GM18870 (cell line): ENCODE measurements at regions not wholly inside any gene's neighbourhood (a gene's known extent, or its start where the extent isn't known, plus 50 kb on each side); places are given as distances from the start of the nearest gene placed in this dataset.

ENCODE experiments used
- ATAC-seq: cut with Tn5 transposase; IDR thresholded peaks from one replicate; pipeline ENCODE4 v1.9.1; 2021; ENCODE audit warnings: moderate library complexity; ENCODE audit not compliant: unreplicated experiment

- no peak for ATAC-seq
These were observed 534.1 kb downstream of the TUSC7 start for GRCh38 chr3:117243657-117244056.

GRCh38 chr3:117246771-117247555, 537.4 kb downstream of the TUSC7 start:
- ATAC-seq: no peak

DNA sequence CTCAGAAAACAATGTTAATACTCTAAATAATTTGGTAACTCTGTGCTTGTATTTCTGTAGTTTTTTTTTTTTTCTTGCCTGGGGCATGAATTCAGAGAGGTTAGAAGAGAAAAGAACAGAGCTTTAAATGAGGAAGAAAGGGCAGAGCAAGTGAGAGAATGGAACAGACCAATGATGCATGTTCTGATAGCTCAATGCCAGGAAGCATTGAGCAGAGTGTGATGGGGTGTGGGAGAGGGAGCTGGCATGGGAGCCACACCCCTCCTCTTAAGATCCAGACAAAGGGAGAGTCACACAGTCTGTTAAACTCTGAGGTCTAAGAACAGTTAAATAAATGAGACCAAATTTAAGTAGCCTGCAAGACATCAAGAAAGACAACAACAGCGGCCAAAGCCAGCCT, 538.6 kb downstream of the TUSC7 start:
- ATAC-seq: no peak

DNA sequence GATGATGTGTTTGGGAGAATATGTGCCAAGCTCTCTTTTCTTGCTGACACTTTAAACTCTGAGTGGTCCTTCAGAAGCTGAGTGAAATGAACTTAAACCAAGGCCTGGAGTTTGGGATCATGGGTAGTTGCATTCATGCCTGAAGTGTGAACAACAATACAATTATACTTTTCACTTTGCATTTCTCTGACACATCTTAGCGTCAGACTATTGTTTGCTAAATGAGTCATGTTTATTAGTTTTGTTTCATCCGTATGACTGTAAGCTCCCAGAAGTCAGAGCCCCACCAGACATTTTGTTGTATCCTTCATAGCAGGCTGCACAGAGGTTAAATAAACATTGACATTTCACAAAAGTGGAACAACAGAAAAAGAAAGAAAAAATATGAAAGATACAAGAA, 542.6 kb downstream of the TUSC7 start:
- peak; percentile 81 for ATAC-seq

DNA sequence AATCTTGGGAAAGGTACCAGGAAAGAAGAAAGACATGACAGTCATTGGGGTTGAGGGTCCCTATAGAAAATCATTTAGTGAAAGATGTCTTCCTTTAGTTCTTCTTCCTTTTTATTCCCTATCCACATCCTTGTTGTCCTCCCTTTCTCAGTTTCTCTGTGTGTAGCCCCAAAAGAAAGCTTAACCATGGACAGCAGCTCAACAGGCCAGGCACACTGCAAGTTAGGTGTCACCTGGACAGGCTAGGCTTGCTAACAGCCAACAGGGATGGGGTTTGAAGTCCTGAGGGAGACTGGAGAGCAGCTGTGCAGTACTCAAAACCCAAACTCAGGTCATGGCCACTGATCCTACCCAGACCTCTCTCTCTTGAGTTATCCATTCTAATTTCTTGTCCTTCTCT, 543.1 kb downstream of the TUSC7 start:
- no peak for ATAC-seq

DNA sequence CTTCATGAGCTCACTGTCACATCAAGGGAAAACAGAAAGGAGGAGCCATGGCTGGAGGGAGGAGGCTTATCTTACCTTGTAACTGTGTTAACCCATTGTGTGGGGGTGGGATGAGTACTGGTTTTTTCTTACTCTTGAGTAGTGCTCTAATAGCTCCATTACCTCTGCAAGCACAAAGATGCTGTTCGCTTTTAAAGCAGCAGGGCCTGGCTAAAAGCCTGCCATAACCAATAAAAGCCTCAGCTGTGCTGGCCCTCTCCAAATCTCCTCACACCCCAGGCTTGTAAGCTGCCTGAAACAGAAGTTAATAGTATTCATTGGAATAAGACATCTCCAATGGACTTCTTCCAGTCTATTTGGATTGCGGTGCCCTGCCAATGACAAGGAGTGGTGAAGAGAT, 544.1 kb downstream of the TUSC7 start:
- no peak for ATAC-seq

- no peak for ATAC-seq
These were observed 545.4 kb downstream of the TUSC7 start for GRCh38 chr3:117254985-117255384.

GRCh38 chr3:117255736-117256135, 546.2 kb downstream of the TUSC7 start:
- no peak for ATAC-seq

- no peak for ATAC-seq
These were observed 552.4 kb downstream of the TUSC7 start for GRCh38 chr3:117261983-117262421.

DNA sequence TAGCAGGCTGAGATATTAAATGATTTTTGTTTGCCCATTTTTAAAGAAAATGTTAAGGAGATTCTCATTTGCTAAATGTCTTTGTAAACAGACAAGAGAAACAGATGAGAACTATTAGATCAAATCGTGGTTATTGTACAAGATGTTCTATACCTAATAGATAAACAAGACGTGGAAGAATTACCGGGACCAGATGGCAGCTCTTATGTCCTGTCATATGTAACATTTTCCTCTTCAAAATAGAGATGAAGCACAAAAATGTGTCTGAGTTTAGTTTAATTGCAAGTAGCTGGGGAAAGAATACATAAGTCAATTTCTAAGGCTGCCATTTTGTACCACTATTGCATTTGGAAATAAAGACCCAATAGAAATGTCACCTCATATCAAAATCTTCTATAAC, 553.7 kb downstream of the TUSC7 start:
- no peak for ATAC-seq

DNA sequence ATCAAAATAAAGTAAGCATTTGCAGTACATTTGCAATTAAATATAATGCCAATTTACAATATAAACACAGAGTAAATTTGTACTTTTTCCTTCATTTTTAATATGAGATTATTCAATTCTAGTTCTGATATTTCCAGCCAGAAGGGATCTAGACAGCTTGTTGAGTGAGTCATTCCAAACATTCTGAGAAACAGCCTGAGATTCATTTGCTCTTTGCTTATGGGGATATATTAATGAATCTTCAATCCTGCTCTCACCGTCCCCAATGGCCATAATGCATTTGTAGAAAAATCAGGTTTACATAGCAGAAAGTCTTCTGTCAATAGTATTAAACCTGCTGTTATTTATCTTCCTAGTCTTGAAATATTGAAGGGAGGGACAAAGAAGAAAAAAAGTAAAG, 554.2 kb downstream of the TUSC7 start:
- no peak for ATAC-seq

GRCh38 chr3:117264204-117264994, 554.8 kb downstream of the TUSC7 start:
- no peak for ATAC-seq

DNA sequence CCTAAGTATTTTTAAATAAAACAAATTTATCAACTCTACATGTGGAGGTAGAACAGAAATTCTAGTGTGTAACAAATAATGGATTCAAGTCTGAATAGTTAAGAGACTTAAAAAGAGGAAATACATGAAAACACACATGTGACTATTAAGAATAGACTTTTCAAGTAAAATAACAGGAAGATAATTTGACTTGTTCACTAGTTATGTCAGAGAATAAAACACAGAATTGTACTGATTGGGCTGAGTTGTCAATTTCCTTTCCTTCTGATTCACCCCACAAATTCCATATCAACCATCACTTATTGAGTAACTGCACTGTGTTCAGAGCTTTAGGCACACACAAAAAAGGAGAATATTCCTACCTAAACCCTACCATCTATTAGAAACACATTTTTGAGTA, 557.2 kb downstream of the TUSC7 start:
- ATAC-seq: no peak

DNA sequence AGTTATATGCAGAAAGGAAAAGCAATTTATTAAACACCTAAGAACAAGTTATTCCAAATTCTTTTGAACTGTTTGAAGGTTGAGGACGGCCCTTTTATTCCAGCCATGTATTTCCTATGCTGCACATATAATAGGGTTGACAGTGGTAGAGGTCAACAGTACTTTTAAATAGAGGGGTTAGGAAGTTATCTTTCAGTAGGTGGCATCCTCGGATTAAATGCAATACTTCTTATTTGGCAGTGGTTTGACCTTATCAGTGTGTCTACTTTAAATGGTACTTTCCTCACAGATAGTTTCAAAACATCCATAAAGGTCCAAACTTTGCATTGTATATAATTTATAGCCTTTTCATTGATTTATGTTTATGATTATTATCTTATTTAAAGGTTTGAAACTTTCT, 558.7 kb downstream of the TUSC7 start:
- ATAC-seq: no peak

DNA sequence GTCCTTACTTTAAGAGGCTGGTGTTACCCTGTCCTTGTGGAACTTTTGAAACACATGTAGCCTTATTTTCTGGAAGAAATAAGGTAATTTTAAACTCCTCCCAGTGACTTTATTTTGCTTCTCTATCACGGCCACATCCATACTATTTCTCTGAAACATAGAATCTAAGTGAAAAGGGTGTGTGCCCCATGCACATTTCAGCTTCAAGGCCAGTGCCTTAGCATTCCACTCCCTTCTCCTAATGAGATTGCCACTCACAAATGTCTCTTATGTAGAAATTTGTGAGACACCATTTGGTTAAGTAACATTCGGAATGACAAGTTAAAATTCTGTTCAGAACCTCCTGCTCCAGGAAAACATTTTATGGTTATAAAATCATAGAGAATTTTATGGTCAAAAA, 562.7 kb downstream of the TUSC7 start:
- no peak for ATAC-seq

- ATAC-seq: no peak
These were observed 563.4 kb downstream of the TUSC7 start for GRCh38 chr3:117272876-117273523.

DNA sequence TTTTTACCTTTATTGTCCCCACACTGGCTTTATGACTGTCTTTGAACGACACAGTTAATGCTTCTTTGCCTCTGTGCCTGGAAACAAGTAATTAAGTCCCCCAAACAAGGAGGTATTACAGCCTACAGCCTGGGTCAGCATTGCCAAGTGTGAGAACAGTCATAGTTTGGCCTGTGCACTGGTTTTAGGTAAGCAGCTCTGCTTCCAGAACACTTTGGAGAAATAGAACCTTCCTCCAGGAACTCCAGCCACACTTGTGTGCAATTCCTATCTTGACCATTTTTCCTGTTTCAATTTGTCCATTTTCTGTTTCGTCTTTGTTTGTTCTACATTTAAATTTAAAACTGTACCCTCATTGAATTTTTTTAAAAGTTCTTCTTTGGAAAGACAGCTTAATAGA, 568.2 kb downstream of the TUSC7 start:
- no peak for ATAC-seq

- peak; percentile 100 for ATAC-seq
These were observed 569.0 kb downstream of the TUSC7 start for GRCh38 chr3:117278424-117279190.

GRCh38 chr3:117281371-117281770, 571.8 kb downstream of the TUSC7 start:
- no peak for ATAC-seq

DNA sequence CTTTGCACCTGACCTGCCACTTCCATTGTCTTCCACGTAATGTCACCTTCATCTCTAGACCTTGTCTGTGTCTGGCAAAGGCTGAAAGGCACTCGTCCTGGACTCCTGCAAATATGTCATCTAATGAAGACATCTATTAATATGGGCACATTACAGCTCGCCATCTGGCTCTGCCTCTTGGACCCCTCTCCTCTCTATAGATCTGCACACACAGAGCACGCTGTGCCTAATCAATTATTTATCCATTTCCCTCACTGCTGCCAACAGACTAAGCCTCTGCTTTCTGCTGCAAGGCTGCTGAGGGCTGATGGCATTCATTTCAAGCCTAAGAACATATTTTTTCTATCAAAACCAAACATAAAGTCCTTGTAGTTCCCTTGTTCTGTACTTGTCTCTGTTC, 573.0 kb downstream of the TUSC7 start:
- no peak for ATAC-seq

- no peak for ATAC-seq
These were observed 576.2 kb downstream of the TUSC7 start for GRCh38 chr3:117285737-117286136.
